WTC11 (cell line): ENCODE measurements at regions not wholly inside any gene's neighbourhood (a gene's known extent, or its start where the extent isn't known, plus 50 kb on each side); places are given as distances from the start of the nearest gene placed in this dataset.

Experiments
- CTCF ChIP-seq: fragments of 200-600 bp; IDR thresholded peaks from 2 replicates; pipeline ENCODE4 v1.8.0; 2022; ENCODE audit warnings: antibody characterized with exemption
- E2F5 ChIP-seq: sonication (generic); formaldehyde crosslinking; IDR thresholded peaks from 2 replicates; pipeline ENCODE4 v1.8.1; 2022; ENCODE audit warnings: mild to moderate bottlenecking, moderate library complexity, missing genetic modification reagents
- MAX ChIP-seq: sonication (generic); formaldehyde crosslinking; IDR thresholded peaks from 2 replicates; pipeline ENCODE4 v1.8.0; 2022; ENCODE audit warnings: mild to moderate bottlenecking, missing genetic modification reagents
- SP1 ChIP-seq: sonication (generic); formaldehyde crosslinking; conservative IDR thresholded peaks from 2 replicates; pipeline ENCODE4 v1.8.1; 2022; ENCODE audit warnings: missing genetic modification reagents

- TF ChIP-seq SP1 = no peak
- TF ChIP-seq CTCF = no peak
- no peak for TF ChIP-seq E2F5 (CRISPR knock-in tag)
- TF ChIP-seq MAX (CRISPR knock-in tag) = no peak
Observed at GRCh38 chr2:9124231-9124741, 82.3 kb upstream of the ASAP2 start.
